ENCODE measurements at regions not wholly inside any gene's neighbourhood (a gene's known extent, or its start where the extent isn't known, plus 50 kb on each side); places are given as distances from the start of the nearest gene placed in this dataset.

DNA sequence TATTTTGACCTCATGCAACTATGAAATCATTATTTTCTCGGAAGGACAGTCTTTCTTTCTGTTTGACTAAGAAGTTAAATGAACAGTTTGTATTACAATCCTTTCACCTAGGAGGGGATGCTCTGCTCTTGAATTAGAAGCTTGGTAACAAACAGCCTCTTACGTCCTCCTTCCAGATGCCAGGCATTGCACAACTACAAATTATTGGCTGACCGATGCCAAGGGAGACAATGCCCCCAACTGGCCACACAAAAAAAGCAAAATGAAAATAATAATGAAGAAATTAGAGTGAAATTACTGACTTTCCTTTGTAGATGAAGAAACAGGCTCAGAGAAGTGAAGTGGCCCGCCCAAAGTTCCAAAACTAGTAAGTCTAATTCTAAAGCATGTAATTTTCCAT is 177.9 kb downstream of the CYRIA start:
- H3K4me3 ChIP-seq (replicated peaks; ENCODE audit: low read depth, low read length), result no peak overlapping the region
- TF ChIP-seq, protein P1, sequence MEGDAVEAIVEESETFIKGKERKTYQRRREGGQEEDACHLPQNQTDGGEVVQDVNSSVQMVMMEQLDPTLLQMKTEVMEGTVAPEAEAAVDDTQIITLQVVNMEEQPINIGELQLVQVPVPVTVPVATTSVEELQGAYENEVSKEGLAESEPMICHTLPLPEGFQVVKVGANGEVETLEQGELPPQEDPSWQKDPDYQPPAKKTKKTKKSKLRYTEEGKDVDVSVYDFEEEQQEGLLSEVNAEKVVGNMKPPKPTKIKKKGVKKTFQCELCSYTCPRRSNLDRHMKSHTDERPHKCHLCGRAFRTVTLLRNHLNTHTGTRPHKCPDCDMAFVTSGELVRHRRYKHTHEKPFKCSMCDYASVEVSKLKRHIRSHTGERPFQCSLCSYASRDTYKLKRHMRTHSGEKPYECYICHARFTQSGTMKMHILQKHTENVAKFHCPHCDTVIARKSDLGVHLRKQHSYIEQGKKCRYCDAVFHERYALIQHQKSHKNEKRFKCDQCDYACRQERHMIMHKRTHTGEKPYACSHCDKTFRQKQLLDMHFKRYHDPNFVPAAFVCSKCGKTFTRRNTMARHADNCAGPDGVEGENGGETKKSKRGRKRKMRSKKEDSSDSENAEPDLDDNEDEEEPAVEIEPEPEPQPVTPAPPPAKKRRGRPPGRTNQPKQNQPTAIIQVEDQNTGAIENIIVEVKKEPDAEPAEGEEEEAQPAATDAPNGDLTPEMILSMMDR (IDR thresholded peaks at IDR 0.05; ENCODE audit: insufficient read depth, low read length, poor library complexity, severe bottlenecking), result peak; percentile 17
- H3K36me3 ChIP-seq (ENCODE audit: control insufficient read depth, insufficient read depth, low read length), result no peaks in the 10 kb centered on the region
- no peak for DNase-seq (ENCODE audit: extremely low read depth, insufficient read length)
- H3K27me3 ChIP-seq (replicated peaks; ENCODE audit: control insufficient read depth, insufficient read depth, low read length), result no peaks in the 10 kb centered on the region; the same call in 1 of the 2 replicates

DNA sequence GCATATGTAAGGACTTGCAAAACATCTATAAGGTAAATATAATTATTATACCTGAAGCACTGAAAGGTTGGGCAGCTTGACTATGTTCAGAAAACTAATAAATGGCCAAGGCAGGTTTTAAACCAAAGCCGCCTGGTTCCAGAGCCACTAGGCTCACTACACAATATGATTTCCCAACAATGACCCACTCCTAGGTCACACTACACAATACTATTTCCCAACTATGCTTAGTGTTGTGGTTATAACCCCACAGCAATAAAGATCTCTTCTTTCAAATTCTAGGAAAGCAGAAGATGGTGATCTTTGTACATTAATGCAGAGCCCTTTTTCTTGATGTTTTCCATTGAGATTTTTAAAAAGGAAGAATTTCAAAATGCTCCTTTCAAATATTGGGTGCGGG is 180.4 kb downstream of the CYRIA start:
- Histone ChIP-seq H3K4me3 (replicated peaks; ENCODE audit: low read depth, low read length) (no peak overlapping the region), H3K36me3 (ENCODE audit: control insufficient read depth, insufficient read depth, low read length) (no peaks in the 10 kb centered on the region), H3K27me3 (replicated peaks; ENCODE audit: control insufficient read depth, insufficient read depth, low read length) (no peaks in the 10 kb centered on the region)
- no peak for DNase-seq (ENCODE audit: extremely low read depth, insufficient read length)
- TF ChIP-seq, protein P1 (IDR thresholded peaks at IDR 0.05; ENCODE audit: insufficient read depth, low read length, poor library complexity, severe bottlenecking), result no peak

DNA sequence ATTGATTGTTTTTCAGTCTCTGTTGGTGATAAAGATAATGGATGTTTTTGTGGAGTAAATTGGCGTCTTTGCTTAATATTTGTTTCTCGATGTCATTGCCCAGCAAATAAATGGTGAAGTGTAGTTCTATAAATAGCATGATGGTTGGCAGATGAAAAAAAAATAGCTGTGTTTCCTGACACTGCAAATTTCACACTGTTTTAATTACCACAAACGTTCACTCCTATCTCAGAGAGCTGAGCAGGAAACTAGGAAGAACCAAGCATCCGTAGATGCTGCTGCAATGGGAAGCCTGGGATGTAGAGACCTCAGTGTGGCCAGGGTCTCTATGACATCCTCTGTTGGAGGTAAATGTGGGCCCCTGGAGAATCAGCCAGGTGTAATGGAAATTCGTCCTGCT is 183.2 kb downstream of the CYRIA start:
- no peak for DNase-seq (ENCODE audit: extremely low read depth, insufficient read length)
- Histone ChIP-seq H3K27me3 (replicated peaks; ENCODE audit: control insufficient read depth, insufficient read depth, low read length) (no peaks in the 10 kb centered on the region), H3K4me3 (replicated peaks; ENCODE audit: low read depth, low read length) (no peak overlapping the region), H3K36me3 (ENCODE audit: control insufficient read depth, insufficient read depth, low read length) (no peaks in the 10 kb centered on the region)
- TF ChIP-seq, protein P1 (IDR thresholded peaks at IDR 0.05; ENCODE audit: insufficient read depth, low read length, poor library complexity, severe bottlenecking), result no peak

DNA sequence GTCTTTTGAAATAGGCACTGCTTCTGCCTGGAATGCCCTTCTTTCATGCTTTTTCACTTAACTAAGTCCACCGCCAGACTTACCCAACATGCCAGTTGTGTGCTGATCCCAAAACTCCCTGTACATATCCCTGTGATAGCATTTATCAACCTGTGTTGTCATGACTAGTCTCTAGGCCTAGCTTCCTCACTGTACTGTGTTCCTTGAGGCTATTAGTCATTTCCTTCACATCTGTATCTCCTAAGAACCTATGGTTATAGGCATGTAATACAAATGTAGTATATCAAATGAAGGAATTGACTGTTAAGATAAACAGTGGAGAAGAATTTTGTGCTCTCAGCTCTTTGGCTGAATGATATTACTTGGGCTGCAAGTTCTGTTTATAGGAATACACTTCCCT is 184.3 kb downstream of the CYRIA start:
- DNase-seq (ENCODE audit: extremely low read depth, insufficient read length), result no peak
- no peak overlapping the region for H3K4me3 ChIP-seq (replicated peaks; ENCODE audit: low read depth, low read length)
- H3K27me3 ChIP-seq (replicated peaks; ENCODE audit: control insufficient read depth, insufficient read depth, low read length), result no peaks in the 10 kb centered on the region
- H3K36me3 ChIP-seq (ENCODE audit: control insufficient read depth, insufficient read depth, low read length), result no peaks in the 10 kb centered on the region
- TF ChIP-seq, protein P1 (IDR thresholded peaks at IDR 0.05; ENCODE audit: insufficient read depth, low read length, poor library complexity, severe bottlenecking), result no peak

DNA sequence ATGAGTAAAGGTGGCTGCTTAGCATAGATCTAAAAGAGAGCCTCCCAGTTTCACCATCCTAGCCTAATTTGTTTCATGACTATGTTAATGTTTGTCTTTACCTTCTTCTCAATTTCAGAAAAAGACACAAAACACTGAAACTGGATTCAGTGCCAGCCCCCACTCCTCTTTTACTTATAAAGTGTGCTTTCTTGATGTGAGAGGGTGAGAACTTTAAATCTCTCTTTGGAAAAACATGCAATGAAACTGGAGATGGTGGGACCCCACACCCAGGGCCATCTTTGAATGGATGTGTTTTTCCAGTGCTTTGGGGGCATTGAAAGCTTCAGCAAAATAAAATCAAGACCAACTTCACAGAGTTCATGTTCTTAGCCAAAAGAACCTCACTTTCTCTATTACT is 185.9 kb downstream of the CYRIA start:
- TF ChIP-seq, protein P1 (IDR thresholded peaks at IDR 0.05; ENCODE audit: insufficient read depth, low read length, poor library complexity, severe bottlenecking), result no peak
- no peaks in the 10 kb centered on the region for H3K36me3 ChIP-seq (ENCODE audit: control insufficient read depth, insufficient read depth, low read length)
- no peaks in the 10 kb centered on the region for H3K27me3 ChIP-seq (replicated peaks; ENCODE audit: control insufficient read depth, insufficient read depth, low read length)
- H3K4me3 ChIP-seq (replicated peaks; ENCODE audit: low read depth, low read length), result no peak overlapping the region
- DNase-seq (ENCODE audit: extremely low read depth, insufficient read length), result no peak
